HG03439 (cell line): ENCODE measurements at regions not wholly inside any gene's neighbourhood (a gene's known extent, or its start where the extent isn't known, plus 50 kb on each side); places are given as distances from the start of the nearest gene placed in this dataset.
"Not testable (repeated sequence)": the region's sequence is repeated elsewhere in the genome, so short reads cannot be mapped to it uniquely, and the experiment has no call there.

Experiments used
- ATAC-seq: cut with Tn5 transposase; IDR thresholded peaks from one replicate; pipeline ENCODE4 v1.9.1; 2021; ENCODE audit warnings: mild to moderate bottlenecking, moderate library complexity; ENCODE audit not compliant: unreplicated experiment

GRCh38 chr19:28319227-28319626 lies 893.7 kb downstream of the UQCRFS1 start:
- ATAC-seq = no peak

DNA sequence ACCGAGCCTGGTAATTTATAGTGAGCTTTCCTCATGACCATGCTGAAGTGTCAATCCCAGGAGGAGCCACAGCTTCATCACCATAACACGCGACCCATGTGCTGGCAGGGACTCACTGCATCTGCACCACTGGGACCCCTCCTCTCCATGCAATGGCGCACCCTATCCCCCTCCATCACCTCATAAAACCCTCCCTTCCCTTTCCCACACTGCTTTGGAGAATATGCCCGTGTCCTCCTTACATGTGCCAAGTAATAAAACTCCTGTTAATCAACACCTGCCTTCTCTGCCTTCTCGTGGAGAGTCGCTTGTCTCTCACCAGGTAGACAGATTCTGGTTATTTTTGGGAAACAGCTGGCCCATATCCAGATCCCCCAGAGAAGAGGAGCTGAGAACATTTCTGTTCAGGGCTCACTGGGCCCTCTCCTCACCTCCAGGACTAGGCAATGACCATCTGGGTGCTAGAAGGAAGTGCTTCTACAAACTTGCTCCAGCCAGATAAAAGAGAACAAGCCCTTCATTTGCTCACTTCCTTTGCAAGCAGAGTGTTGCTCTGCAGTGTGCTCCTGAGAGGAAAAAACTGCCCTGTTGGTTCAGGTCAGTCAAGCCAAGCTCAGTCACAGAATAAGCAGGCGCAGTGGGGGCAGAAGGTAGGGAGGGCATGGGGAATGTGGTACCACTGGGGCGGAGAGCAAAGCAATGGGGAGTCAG lies 894.3 kb downstream of the UQCRFS1 start:
- ATAC-seq = no peak

- no peak for ATAC-seq
Measured at GRCh38 chr19:28316464-28316863, 896.5 kb downstream of the UQCRFS1 start.

GRCh38 chr19:28314756-28315155 lies 898.2 kb downstream of the UQCRFS1 start:
- no peak for ATAC-seq

DNA sequence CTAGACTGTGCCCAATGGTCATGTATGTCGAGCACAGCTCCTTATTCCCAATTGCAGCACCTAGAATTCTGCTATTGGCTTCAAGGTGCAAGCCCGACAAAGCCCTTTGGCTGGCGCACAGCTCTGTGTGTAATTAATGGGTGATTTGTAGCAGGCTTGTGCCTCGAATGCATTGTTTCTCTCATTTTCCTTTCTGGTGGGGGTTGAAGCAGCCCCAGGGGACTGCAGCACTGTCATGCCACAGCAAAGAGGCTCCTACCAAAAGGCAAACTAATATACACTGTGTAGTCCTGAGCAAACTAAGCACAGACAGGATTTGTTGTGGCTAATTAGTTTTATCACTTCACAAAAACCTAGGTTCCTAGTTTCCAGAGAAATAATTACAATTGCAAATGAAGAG lies 898.7 kb downstream of the UQCRFS1 start:
- ATAC-seq = no peak

DNA sequence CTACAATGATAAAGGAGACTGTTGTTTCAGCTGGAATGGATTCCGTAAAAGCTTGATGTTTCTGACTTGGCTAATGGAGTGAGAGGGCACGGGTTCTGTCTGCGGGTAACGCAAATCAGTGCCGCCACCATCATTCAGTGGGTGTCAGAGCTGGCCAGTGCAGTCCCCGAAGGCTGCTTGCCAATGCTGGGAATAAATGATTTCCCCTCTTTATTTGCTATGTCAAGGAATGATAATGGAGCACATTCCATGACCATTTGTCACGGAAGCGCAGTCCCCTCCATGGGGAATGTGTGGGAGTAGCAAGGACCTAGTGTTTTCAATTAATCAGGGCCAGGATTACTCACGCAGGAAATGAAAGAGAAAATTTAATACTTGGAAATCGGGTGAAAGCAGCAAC lies 899.3 kb downstream of the UQCRFS1 start:
- ATAC-seq = no peak

GRCh38 chr19:28312269-28312668 lies 900.7 kb downstream of the UQCRFS1 start:
- ATAC-seq = no peak

DNA sequence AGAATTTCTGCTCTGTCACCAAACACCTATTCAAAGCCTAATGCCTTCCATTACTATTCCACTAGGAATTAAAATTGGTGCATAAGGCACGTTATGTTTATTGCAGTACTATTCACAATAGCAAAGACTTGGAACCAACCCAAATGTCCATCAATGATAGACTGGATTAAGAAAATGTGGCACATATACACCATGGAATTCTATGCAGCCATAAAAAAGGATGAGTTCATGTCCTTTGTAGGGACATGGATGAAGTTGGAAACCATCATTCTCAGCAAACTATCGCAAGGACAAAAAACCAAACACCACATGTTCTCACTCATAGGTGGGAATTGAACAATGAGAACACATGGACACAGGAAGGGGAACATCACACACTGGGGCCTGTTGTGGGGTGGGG lies 902.1 kb downstream of the UQCRFS1 start:
- not testable (repeated sequence) for ATAC-seq

- ATAC-seq = no peak
Measured at GRCh38 chr19:28309070-28309469, 903.9 kb downstream of the UQCRFS1 start.

GRCh38 chr19:28307963-28308362 lies 905.0 kb downstream of the UQCRFS1 start:
- ATAC-seq = no peak

DNA sequence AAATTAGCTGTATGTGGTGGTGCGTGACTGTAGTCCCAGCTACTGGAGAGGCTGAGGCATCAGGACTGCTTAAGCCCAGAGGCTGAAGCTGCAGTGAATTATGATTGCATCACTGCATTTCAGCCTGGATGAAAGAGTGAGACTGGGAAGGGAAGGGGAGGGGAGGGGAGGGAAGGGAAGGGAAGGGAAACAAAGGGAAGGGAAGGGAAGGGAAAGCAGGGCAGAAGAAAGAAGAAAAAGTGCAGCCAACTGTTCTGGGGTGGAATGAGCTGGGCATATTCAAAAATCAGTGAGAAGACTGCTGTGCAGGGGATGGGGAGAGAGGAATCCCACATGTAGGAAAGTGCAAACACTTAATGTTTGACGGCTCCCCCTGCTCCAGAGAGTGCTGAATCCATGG lies 905.5 kb downstream of the UQCRFS1 start:
- ATAC-seq = no peak

DNA sequence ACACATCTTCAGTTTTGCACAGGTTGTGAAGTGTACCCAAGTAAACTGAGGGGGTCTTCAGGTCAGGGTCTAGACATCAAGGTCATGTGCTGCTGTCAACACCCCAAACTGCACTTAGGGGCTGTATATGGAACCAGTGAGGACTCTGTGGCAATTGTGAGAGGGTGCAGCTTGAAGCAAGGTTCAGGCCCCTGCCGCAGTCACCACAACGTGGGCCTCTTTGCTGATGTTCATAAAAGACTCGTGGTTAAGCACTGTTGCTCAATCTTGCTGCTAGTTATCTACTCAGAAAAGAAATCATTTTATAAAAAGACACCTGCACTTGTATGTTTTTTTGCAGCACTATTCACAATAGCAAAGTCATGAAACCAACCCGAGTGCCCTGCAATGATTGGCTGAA lies 907.4 kb downstream of the UQCRFS1 start:
- no peak for ATAC-seq

GRCh38 chr19:28303502-28303901 lies 909.4 kb downstream of the UQCRFS1 start:
- ATAC-seq = no peak

DNA sequence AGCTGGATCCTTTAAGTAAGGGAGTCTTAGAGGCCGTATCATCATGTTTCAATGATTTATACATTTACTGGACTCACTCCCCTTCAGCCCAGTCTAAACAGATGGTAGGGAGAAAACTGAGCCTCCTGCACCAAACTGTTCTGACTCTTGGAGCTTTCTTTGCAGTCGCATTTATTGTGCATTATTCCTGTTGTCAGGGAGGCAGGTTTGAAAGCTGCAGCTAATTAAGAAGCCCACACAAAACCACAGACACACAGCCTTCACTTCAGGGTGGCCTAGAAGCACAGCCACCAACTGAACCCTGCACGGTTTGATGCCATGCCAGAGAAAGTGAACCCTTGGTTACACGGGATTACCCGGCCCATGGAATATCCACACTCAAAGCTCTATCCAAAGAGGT lies 911.0 kb downstream of the UQCRFS1 start:
- ATAC-seq = no peak

GRCh38 chr19:28301463-28301862 lies 911.5 kb downstream of the UQCRFS1 start:
- ATAC-seq = no peak

- no peak for ATAC-seq
Measured at GRCh38 chr19:28299649-28300048, 913.3 kb downstream of the UQCRFS1 start.

DNA sequence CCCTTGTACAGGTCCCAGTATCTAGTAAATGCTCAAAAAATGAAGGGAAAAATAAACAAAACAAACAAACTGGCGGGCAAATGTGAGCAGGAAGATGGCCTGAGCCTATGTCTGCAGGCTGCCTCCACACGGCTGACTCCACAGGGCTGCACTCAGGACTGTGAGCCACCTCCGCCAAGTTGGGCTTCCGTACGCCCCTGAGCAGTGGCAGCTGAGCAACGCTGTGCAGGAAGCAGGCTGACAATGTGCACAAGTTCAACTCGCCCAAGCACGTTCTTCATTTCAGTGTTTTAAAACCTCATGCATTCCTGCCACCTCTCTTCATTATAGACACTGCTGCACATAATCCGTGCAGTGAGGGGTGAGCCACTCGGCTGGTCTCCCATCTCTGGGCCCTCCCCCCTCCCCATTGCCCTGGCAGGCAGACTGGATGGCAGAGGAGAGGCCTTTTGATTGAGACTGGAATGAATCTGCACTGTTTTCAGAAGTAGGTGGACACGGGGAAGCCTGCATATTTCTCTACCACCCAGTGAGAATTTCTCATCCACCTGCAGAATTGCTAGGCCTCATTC lies 915.3 kb downstream of the UQCRFS1 start:
- ATAC-seq = no peak

GRCh38 chr19:28297036-28297435 lies 915.9 kb downstream of the UQCRFS1 start:
- no peak for ATAC-seq

DNA sequence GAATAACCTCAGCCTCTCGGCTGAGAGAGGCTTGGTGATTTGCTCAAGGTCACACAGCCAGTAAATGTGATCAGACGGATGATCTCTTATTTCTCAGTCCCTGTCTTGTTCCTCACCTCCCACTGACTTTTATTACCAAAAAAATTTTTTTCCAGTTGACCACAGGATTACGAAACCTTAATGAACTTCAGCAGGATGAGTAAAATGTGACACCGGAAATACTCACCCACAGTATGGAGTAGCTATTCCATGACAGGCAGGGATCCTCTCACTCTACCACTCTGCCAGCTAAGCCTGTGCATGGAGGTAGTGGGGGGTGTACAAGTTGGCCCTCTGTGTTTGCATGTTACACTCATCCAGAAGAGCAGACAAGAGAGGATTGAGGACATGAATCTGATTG lies 916.4 kb downstream of the UQCRFS1 start:
- ATAC-seq = no peak

DNA sequence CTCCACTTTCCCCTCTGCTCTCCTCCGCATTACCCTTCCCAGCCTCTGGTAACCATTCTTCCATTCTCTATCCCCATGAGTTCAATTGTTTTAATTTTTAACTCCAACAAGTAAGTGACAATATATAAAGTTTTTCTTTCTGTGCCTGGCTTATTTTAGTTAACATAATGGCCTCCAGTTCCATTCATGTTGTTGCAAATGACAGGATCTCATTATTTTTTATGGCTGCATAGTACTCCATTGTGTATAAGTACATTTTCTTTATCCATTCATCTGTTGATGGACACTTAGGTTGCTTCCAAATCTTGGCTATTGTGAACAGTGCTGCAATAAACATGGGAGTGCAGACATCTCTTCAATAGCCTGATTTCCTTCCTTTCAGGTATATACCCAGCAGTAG lies 918.0 kb downstream of the UQCRFS1 start:
- ATAC-seq = not testable (repeated sequence)

DNA sequence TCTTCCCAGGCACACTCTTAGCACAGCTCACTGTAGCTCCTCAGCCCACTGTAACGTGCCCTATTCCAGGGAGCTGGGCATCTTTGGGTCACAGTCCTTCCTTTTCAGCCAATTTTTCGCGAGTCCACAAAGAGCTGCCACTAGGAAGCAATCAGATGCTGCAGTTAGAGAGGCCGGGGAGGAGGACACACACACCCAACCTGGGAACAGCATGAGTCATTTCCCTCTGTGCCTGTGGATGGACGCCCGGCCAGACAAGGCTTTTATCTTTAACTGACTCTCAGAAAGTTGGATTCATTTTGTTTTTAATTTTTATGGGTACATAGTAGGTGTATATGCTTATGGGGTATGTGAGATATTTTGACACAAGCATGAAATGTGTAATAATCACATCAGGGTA lies 918.6 kb downstream of the UQCRFS1 start:
- no peak for ATAC-seq

- no peak for ATAC-seq
Measured at GRCh38 chr19:28293685-28294084, 919.3 kb downstream of the UQCRFS1 start.
